Mesendoderm (in vitro differentiated cells): ENCODE measurements at regions not wholly inside any gene's neighbourhood (a gene's known extent, or its start where the extent isn't known, plus 50 kb on each side); places are given as distances from the start of the nearest gene placed in this dataset.
A peak's percentile ranks its signal among the peaks of the same experiment; 100 is the strongest.

Experiments used
- DNase-seq: peaks from one replicate; pipeline ENCODE4 v3.0.0; 2013
- H2AK5ac ChIP-seq: 2 replicates; pipeline ENCODE4 v1.6.1; 2013; ENCODE audit warnings: low read length, inconsistent platforms
- H2BK120ac ChIP-seq: 2 replicates; pipeline ENCODE4 v1.6.1; 2013; ENCODE audit warnings: low read depth, mild to moderate bottlenecking, low read length, moderate library complexity, mixed read lengths
- H2BK15ac ChIP-seq: replicated peaks from 2 replicates; pipeline ENCODE4 v1.6.1; 2013; ENCODE audit warnings: low read depth, mild to moderate bottlenecking, moderate library complexity
- H2BK5ac ChIP-seq: 2 replicates; pipeline ENCODE4 v1.6.1; 2013; ENCODE audit warnings: low read length, inconsistent platforms
- H3K18ac ChIP-seq: 2 replicates; pipeline ENCODE4 v1.6.1; 2013; ENCODE audit warnings: mild to moderate bottlenecking, low read length, mixed read lengths
- H3K23ac ChIP-seq: one replicate; pipeline ENCODE4 v1.6.1; 2013; ENCODE audit warnings: low read length
- H3K27ac ChIP-seq: 2 replicates; pipeline ENCODE4 v1.5.1; 2013; ENCODE audit warnings: low read depth, mild to moderate bottlenecking, inconsistent platforms, low read length, moderate library complexity
- H3K27me3 ChIP-seq: 2 replicates; pipeline ENCODE4 v1.6.1; 2013; ENCODE audit warnings: low read length, control low read depth, mild to moderate bottlenecking, inconsistent platforms; ENCODE audit not compliant: insufficient read depth, poor library complexity
- H3K36me3 ChIP-seq: 2 replicates; pipeline ENCODE4 v1.6.1; 2013; ENCODE audit warnings: low read length, inconsistent platforms; ENCODE audit not compliant: control insufficient read depth, insufficient read depth
- H3K4ac ChIP-seq: one replicate; pipeline ENCODE4 v1.6.1; 2013; ENCODE audit warnings: low read depth, mild to moderate bottlenecking, low read length, moderate library complexity
- H3K4me1 ChIP-seq: 2 replicates; pipeline ENCODE4 v1.6.1; 2013; ENCODE audit warnings: low read depth, low read length, inconsistent platforms; ENCODE audit not compliant: control insufficient read depth
- H3K4me2 ChIP-seq: 2 replicates; pipeline ENCODE4 v1.6.1; 2013; ENCODE audit warnings: low read length
- H3K4me3 ChIP-seq: 2 replicates; pipeline ENCODE4 v1.5.1; 2013; ENCODE audit warnings: mild to moderate bottlenecking, low read length
- H3K56ac ChIP-seq: one replicate; pipeline ENCODE4 v1.6.1; 2013; ENCODE audit warnings: low read length
- H3K79me1 ChIP-seq: 2 replicates; pipeline ENCODE4 v1.6.1; 2013; ENCODE audit warnings: low read length, inconsistent platforms
- H3K79me2 ChIP-seq: 2 replicates; pipeline ENCODE4 v1.6.1; 2013; ENCODE audit warnings: mild to moderate bottlenecking, low read length; ENCODE audit not compliant: control insufficient read depth, insufficient read depth
- H3K9ac ChIP-seq: 2 replicates; pipeline ENCODE4 v1.6.1; 2013; ENCODE audit warnings: low read length, inconsistent platforms
- H4K5ac ChIP-seq: one replicate; pipeline ENCODE4 v1.6.1; 2013; ENCODE audit warnings: low read length
- H4K8ac ChIP-seq: one replicate; pipeline ENCODE4 v1.6.1; 2013; ENCODE audit warnings: low read depth, mild to moderate bottlenecking, control low read depth, low read length, moderate library complexity
- WGBS: extraction: QIAGEN DNeasy Blood & Tissue Kit; methylation state at CpG from one replicate; pipeline ENCODE4 v1.1.7; 2013; ENCODE audit warnings: low lambda C conversion rate, missing lambda C conversion rate; ENCODE audit not compliant: insufficient coverage; ENCODE audit errors: extremely low coverage; 5-methylcytosine and 5-hydroxymethylcytosine counted together

GRCh38 chr7:46551603-46552002, 630.5 kb upstream of the IGFBP3 start:
- Histone ChIP-seq H3K27me3 (no peaks in the 10 kb centered on the region), H3K18ac (no peak overlapping the region), H3K36me3 (no peaks in the 10 kb centered on the region), H3K23ac (no peak overlapping the region), H3K9ac (no peak overlapping the region), H3K56ac (no peak overlapping the region), H4K5ac (no peak overlapping the region), H3K4ac (no peak overlapping the region), H3K79me2 (no peaks in the 10 kb centered on the region), H4K8ac (no peak overlapping the region), H3K79me1 (no peaks in the 10 kb centered on the region), H3K27ac (no peak overlapping the region), H3K4me2 (no peak overlapping the region), H3K4me1 (no peaks in the 10 kb centered on the region), H2AK5ac (no peak overlapping the region), H2BK15ac (no peak overlapping the region), H2BK120ac (no peak overlapping the region), H3K4me3 (no peak overlapping the region), H2BK5ac (no peak overlapping the region)
- no peak for DNase-seq
- WGBS: no CpG with 5 or more reads among the region's 1 CpG

DNA sequence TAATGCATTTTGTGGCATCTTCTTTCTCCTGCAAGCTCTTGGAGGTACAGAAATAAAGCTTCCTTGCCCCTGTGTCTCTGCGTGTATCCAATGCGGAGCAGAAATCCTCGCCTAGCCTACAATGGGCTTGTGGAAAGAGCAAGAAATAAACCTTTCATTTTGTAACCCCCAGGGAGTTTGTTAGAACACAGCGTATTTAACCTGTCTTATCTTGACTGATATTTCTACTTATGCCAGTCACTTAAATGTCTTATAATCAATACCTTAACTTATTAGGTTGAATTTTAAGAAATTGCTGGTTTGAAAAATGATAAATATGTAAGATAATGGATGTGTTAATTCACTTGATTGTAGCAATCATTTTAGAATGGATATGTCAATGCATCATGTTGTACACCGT, 629.8 kb upstream of the IGFBP3 start:
- Histone ChIP-seq H3K27me3 (no peaks in the 10 kb centered on the region), H3K27ac (no peak overlapping the region), H3K79me1 (no peaks in the 10 kb centered on the region), H4K8ac (no peak overlapping the region), H3K79me2 (no peaks in the 10 kb centered on the region), H3K4me1 (no peaks in the 10 kb centered on the region), H2BK5ac (no peak overlapping the region), H2AK5ac (no peak overlapping the region), H3K4me2 (no peak overlapping the region), H3K18ac (no peak overlapping the region), H2BK15ac (no peak overlapping the region), H3K23ac (no peak overlapping the region), H3K36me3 (no peaks in the 10 kb centered on the region), H3K9ac (no peak overlapping the region), H2BK120ac (no peak overlapping the region), H3K4ac (no peak overlapping the region), H3K56ac (no peak overlapping the region), H4K5ac (no peak overlapping the region), H3K4me3 (no peak overlapping the region)
- DNase-seq: no peak
- WGBS: no CpG with 5 or more reads among the region's 5 CpGs

DNA sequence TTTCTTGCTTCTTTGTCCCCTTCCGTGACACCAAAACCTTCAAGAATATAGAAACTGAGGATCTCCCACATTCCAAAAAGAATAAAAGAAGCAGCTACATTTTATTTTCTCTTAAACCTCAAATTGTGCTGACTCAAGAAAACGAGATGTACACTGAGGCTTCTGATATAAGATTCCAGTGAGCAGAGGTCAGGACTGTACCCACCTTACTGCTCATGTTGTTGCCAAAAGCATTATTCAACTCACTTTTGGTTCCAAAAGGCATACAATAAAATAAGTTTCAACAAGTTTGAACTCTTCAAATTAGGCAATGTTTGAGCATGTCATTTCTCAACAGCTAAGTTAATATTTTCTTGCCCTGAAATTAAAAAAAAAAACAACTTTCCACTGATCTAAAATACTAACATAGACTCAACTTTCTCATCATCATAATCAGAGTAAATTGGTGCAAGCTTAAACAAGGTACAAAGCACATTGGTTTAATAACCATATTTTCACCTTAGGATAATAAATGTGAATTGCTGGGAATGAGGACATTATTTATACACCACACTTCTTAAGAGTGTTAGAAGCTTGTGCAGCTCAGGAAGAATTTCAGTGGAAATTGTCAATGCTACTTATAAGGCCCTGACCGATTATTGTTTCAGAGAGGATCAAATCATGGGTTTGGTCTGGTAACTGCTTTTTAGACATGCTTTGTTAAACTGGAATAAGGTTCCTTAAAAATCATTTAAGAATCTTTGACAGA, 629.0 kb upstream of the IGFBP3 start:
- Histone ChIP-seq H3K4me3 (no peak overlapping the region), H3K18ac (no peak overlapping the region), H3K4me2 (no peak overlapping the region), H3K56ac (no peak overlapping the region), H3K4ac (no peak overlapping the region), H2BK5ac (no peak overlapping the region), H3K36me3 (no peaks in the 10 kb centered on the region), H2AK5ac (no peak overlapping the region), H3K4me1 (no peaks in the 10 kb centered on the region), H3K27me3 (no peaks in the 10 kb centered on the region), H3K27ac (no peak overlapping the region), H4K5ac (no peak overlapping the region), H3K79me2 (no peaks in the 10 kb centered on the region), H4K8ac (no peak overlapping the region), H3K79me1 (no peaks in the 10 kb centered on the region), H2BK15ac (no peak overlapping the region), H2BK120ac (no peak overlapping the region), H3K23ac (no peak overlapping the region), H3K9ac (no peak overlapping the region)
- WGBS: no CpG with 5 or more reads among the region's 3 CpGs
- DNase-seq: no peak

GRCh38 chr7:46549347-46549746, 628.3 kb upstream of the IGFBP3 start:
- Histone ChIP-seq H3K23ac (no peak overlapping the region), H4K8ac (no peak overlapping the region), H4K5ac (no peak overlapping the region), H3K27ac (no peak overlapping the region), H3K4me1 (no peaks in the 10 kb centered on the region), H2BK120ac (no peak overlapping the region), H3K4me3 (no peak overlapping the region), H3K27me3 (no peaks in the 10 kb centered on the region), H3K36me3 (no peaks in the 10 kb centered on the region), H3K56ac (no peak overlapping the region), H3K79me2 (no peaks in the 10 kb centered on the region), H2AK5ac (no peak overlapping the region), H2BK15ac (no peak overlapping the region), H2BK5ac (no peak overlapping the region), H3K4ac (no peak overlapping the region), H3K4me2 (no peak overlapping the region), H3K18ac (no peak overlapping the region), H3K9ac (no peak overlapping the region), H3K79me1 (no peaks in the 10 kb centered on the region)
- no peak for DNase-seq
- WGBS: no CpG with 5 or more reads among the region's 1 CpG

DNA sequence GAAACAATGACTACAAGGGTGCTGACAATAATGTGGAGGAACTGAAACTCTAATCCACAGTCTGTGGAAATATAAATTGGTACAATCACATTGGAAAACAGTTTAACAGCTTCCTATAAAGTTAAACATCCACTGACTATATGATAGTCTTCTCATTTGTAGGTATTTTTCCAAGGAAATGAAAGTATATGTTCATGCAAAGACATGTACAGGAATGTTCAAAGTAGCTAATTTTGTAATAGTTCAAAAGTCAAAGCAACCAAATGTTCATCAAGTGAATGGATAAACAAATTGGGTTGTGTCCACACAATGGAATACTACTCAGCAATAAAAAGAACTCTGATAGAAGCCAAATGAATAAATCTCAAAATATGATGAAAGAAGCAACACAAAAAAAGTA, 626.0 kb upstream of the IGFBP3 start:
- Histone ChIP-seq H3K4me3 (no peak overlapping the region), H3K18ac (no peak overlapping the region), H3K79me1 (no peaks in the 10 kb centered on the region), H3K4me1 (no peaks in the 10 kb centered on the region), H2BK15ac (no peak overlapping the region), H2BK120ac (no peak overlapping the region), H3K56ac (no peak overlapping the region), H3K4ac (no peak overlapping the region), H3K36me3 (no peaks in the 10 kb centered on the region), H3K4me2 (no peak overlapping the region), H3K27ac (no peak overlapping the region), H3K9ac (no peak overlapping the region), H3K23ac (no peak overlapping the region), H3K27me3 (no peaks in the 10 kb centered on the region), H3K79me2 (no peaks in the 10 kb centered on the region), H2AK5ac (no peak overlapping the region), H2BK5ac (no peak overlapping the region), H4K8ac (no peak overlapping the region), H4K5ac (no peak overlapping the region)
- DNase-seq: no peak

- H3K27me3 ChIP-seq: no peaks in the 10 kb centered on the region
- no peak overlapping the region for H3K27ac ChIP-seq
- no peak overlapping the region for H3K9ac ChIP-seq
- H3K4me2 ChIP-seq: no peak overlapping the region
- no peak overlapping the region for H4K8ac ChIP-seq
- no peaks in the 10 kb centered on the region for H3K4me1 ChIP-seq
- peak; percentile 83 for DNase-seq
- H3K18ac ChIP-seq: no peak overlapping the region
- no peaks in the 10 kb centered on the region for H3K79me1 ChIP-seq
- H3K79me2 ChIP-seq: no peaks in the 10 kb centered on the region
- no peak overlapping the region for H2AK5ac ChIP-seq
- H2BK5ac ChIP-seq: no peak overlapping the region
- H3K4me3 ChIP-seq: no peak overlapping the region
- H2BK15ac ChIP-seq: no peak overlapping the region
- H2BK120ac ChIP-seq: no peak overlapping the region
- H3K56ac ChIP-seq: no peak overlapping the region
- no peak overlapping the region for H4K5ac ChIP-seq
- no CpG with 5 or more reads among the region's 1 CpG for WGBS
- H3K36me3 ChIP-seq: no peaks in the 10 kb centered on the region
- H3K23ac ChIP-seq: no peak overlapping the region
- H3K4ac ChIP-seq: no peak overlapping the region
Measured at GRCh38 chr7:46545790-46546189, 624.7 kb upstream of the IGFBP3 start.
